Activated effector memory CD4-positive, alpha-beta T cell treated with anti-CD3 and anti-CD28 coated beads, Interleukin-2, amount 50 U/mL, for 16 hours (primary cell): ENCODE measurements at regions not wholly inside any gene's neighbourhood (a gene's known extent, or its start where the extent isn't known, plus 50 kb on each side); places are given as distances from the start of the nearest gene placed in this dataset.
"Not testable (repeated sequence)": the region's sequence is repeated elsewhere in the genome, so short reads cannot be mapped to it uniquely, and the experiment has no call there.

Source experiments
- DNase-seq: peaks from one replicate; pipeline ENCODE4 v3.0.0-alpha.2; 2020

- DNase-seq = no peak
Measured at GRCh38 chr5:174453690-174454089, 270.7 kb upstream of the MSX2 start.

- no peak for DNase-seq
Measured at GRCh38 chr5:174454464-174454863, 269.9 kb upstream of the MSX2 start.

GRCh38 chr5:174454890-174455289 lies 269.5 kb upstream of the MSX2 start:
- DNase-seq = no peak

GRCh38 chr5:174455301-174455700 lies 269.1 kb upstream of the MSX2 start:
- no peak for DNase-seq

- no peak for DNase-seq
Measured at GRCh38 chr5:174457141-174457678, 267.2 kb upstream of the MSX2 start.

- no peak for DNase-seq
Measured at GRCh38 chr5:174459071-174459702, 265.2 kb upstream of the MSX2 start.

- DNase-seq = no peak
Measured at GRCh38 chr5:174459832-174460448, 264.4 kb upstream of the MSX2 start.

- no peak for DNase-seq
Measured at GRCh38 chr5:174462129-174462528, 262.3 kb upstream of the MSX2 start.

GRCh38 chr5:174464504-174465165 lies 259.7 kb upstream of the MSX2 start:
- DNase-seq = no peak

GRCh38 chr5:174471528-174471927 lies 252.9 kb upstream of the MSX2 start:
- not testable (repeated sequence) for DNase-seq

GRCh38 chr5:174472956-174473355 lies 251.4 kb upstream of the MSX2 start:
- no peak for DNase-seq

GRCh38 chr5:174476001-174476400 lies 248.4 kb upstream of the MSX2 start:
- DNase-seq = not testable (repeated sequence)

GRCh38 chr5:174479325-174479724 lies 245.1 kb upstream of the MSX2 start:
- no peak for DNase-seq

GRCh38 chr5:174481737-174482136 lies 242.6 kb upstream of the MSX2 start:
- DNase-seq = no peak

- no peak for DNase-seq
Measured at GRCh38 chr5:174482607-174483024, 241.8 kb upstream of the MSX2 start.

GRCh38 chr5:174483411-174483810 lies 241.0 kb upstream of the MSX2 start:
- DNase-seq = no peak

- no peak for DNase-seq
Measured at GRCh38 chr5:174489215-174489614, 235.2 kb upstream of the MSX2 start.

- no peak for DNase-seq
Measured at GRCh38 chr5:174489920-174490597, 234.3 kb upstream of the MSX2 start.

GRCh38 chr5:174490728-174491127 lies 233.7 kb upstream of the MSX2 start:
- DNase-seq = no peak

GRCh38 chr5:174491265-174491664 lies 233.1 kb upstream of the MSX2 start:
- DNase-seq = no peak

GRCh38 chr5:174491761-174492350 lies 232.5 kb upstream of the MSX2 start:
- no peak for DNase-seq

GRCh38 chr5:174493530-174493929 lies 230.9 kb upstream of the MSX2 start:
- no peak for DNase-seq

GRCh38 chr5:174497939-174498338 lies 226.4 kb upstream of the MSX2 start:
- DNase-seq = not testable (repeated sequence)
